ENCODE measurements at regions not wholly inside any gene's neighbourhood (a gene's known extent, or its start where the extent isn't known, plus 50 kb on each side); places are given as distances from the start of the nearest gene placed in this dataset.

DNA sequence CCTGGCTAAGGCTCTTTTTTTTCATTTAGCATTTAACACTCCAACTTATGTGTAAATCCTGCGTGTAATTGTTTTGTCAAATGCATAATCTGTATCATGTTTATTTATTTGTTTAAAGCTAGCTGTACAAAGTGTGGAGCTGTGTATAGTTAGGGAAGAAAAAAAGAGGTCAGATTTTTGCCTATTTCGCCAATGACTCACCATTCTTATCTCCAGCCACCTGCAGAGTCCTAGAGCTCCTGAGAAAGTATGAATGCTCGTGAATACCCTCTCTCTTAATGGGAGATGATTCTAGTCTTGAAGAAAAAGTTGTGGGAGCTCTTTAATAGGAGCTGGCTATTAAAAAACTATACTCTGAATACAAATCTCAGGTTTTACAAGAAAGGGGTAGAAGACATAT lies 778.8 kb upstream of the SLITRK5 start:
- intact Hi-C loops (cut with DNase I): no loop called here
- peaks cover 0 to 19% (median 0%) of the 10 kb centered on the region in 11 donors for H3K9me3 ChIP-seq
- H3K27me3 ChIP-seq: no peaks in the 10 kb centered on the region
- H3K4me1 ChIP-seq: no peaks in the 10 kb centered on the region
- H3K4me3 ChIP-seq: no peak overlapping the region
- H3K27ac ChIP-seq: no peak overlapping the region
- DNase-seq (no peak), ATAC-seq (no peak)
- WGBS, 2 donors: 69 to 77% methylated on average over 3 of the region's 3 CpGs
- TF ChIP-seq, protein P1, sequence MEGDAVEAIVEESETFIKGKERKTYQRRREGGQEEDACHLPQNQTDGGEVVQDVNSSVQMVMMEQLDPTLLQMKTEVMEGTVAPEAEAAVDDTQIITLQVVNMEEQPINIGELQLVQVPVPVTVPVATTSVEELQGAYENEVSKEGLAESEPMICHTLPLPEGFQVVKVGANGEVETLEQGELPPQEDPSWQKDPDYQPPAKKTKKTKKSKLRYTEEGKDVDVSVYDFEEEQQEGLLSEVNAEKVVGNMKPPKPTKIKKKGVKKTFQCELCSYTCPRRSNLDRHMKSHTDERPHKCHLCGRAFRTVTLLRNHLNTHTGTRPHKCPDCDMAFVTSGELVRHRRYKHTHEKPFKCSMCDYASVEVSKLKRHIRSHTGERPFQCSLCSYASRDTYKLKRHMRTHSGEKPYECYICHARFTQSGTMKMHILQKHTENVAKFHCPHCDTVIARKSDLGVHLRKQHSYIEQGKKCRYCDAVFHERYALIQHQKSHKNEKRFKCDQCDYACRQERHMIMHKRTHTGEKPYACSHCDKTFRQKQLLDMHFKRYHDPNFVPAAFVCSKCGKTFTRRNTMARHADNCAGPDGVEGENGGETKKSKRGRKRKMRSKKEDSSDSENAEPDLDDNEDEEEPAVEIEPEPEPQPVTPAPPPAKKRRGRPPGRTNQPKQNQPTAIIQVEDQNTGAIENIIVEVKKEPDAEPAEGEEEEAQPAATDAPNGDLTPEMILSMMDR (IDR thresholded peaks at IDR 0.05): no peak
- H3K36me3 ChIP-seq: no peaks in the 10 kb centered on the region

- WGBS, 2 donors: 58 to 61% methylated on average over 1 of the region's 1 CpG
- H3K27me3 ChIP-seq: no peaks in the 10 kb centered on the region
- intact Hi-C loops (cut with DNase I): no loop called here
Observed at GRCh38 chr13:86900906-86901305, 770.3 kb upstream of the SLITRK5 start.

GRCh38 chr13:86906127-86906874 lies 764.9 kb upstream of the SLITRK5 start:
- no peak for ATAC-seq
- WGBS, 2 donors: 68 to 77% methylated on average over 7 of the region's 7 CpGs

More at GRCh38 chr13:86900906-86901305, 770.3 kb upstream of the SLITRK5 start:
- no peaks in the 10 kb centered on the region for H3K36me3 ChIP-seq
- TF ChIP-seq, protein P1 (IDR thresholded peaks at IDR 0.05): no peak
- no peak overlapping the region for H3K27ac ChIP-seq
- DNase-seq: no peak
- ATAC-seq: no peak
- H3K9me3 ChIP-seq: peaks cover 0 to 4% (median 0%) of the 10 kb centered on the region in 11 donors
- H3K4me3 ChIP-seq: no peak overlapping the region
- no peaks in the 10 kb centered on the region for H3K4me1 ChIP-seq

GRCh38 chr13:86907156-86907555 lies 764.0 kb upstream of the SLITRK5 start:
- H3K27ac ChIP-seq: no peak overlapping the region
- ATAC-seq (no peak), DNase-seq (no peak)
- TF ChIP-seq, protein P1 (IDR thresholded peaks at IDR 0.05): no peak
- no peaks in the 10 kb centered on the region for H3K36me3 ChIP-seq
- no peaks in the 10 kb centered on the region for H3K27me3 ChIP-seq
- no peak overlapping the region for H3K4me3 ChIP-seq
- H3K4me1 ChIP-seq: no peaks in the 10 kb centered on the region
- intact Hi-C loops (cut with DNase I): no loop called here
- peaks cover 0 to 6% (median 0%) of the 10 kb centered on the region in 11 donors for H3K9me3 ChIP-seq
- 32 to 35% methylated on average over 2 of the region's 2 CpGs for WGBS, 2 donors

More at GRCh38 chr13:86906127-86906874, 764.9 kb upstream of the SLITRK5 start:
- DNase-seq: no peak
- no peaks in the 10 kb centered on the region for H3K27me3 ChIP-seq
- no peak overlapping the region for H3K4me3 ChIP-seq
- H3K27ac ChIP-seq: no peak overlapping the region
- TF ChIP-seq, protein P1 (IDR thresholded peaks at IDR 0.05): no peak
- no peaks in the 10 kb centered on the region for H3K36me3 ChIP-seq
- H3K9me3 ChIP-seq: peaks cover 0 to 6% (median 0%) of the 10 kb centered on the region in 11 donors
- no peaks in the 10 kb centered on the region for H3K4me1 ChIP-seq
- intact Hi-C loops (cut with DNase I): no loop called here
